ENCODE measurements at regions not wholly inside any gene's neighbourhood (a gene's known extent, or its start where the extent isn't known, plus 50 kb on each side); places are given as distances from the start of the nearest gene placed in this dataset.
A peak's percentile ranks its signal among the peaks of the same experiment; 100 is the strongest.
"Not testable (repeated sequence)": the region's sequence is repeated elsewhere in the genome, so short reads cannot be mapped to it uniquely, and the experiment has no call there.

GRCh38 chr5:108687595-108688200 is 60.0 kb upstream of the FER start:
- H3K27ac ChIP-seq (ENCODE audit: low read length): no peak overlapping the region
- H2AFZ ChIP-seq (ENCODE audit: low read length): 0 out of 2 replicates have a peak overlapping the region, but pooled peaks have one; percentile 1
- H3K4me1 ChIP-seq (ENCODE audit: low read length): no peaks in the 10 kb centered on the region
- H3K36me3 ChIP-seq (replicated peaks; ENCODE audit: insufficient read depth, low read length): no peaks in the 10 kb centered on the region
- H3K79me2 ChIP-seq (ENCODE audit: low read length): no peaks in the 10 kb centered on the region
- H3K9me3 ChIP-seq (replicated peaks; ENCODE audit: insufficient read depth, low read length): no peaks in the 10 kb centered on the region
- no peaks in the 10 kb centered on the region for H3K27me3 ChIP-seq (replicated peaks; ENCODE audit: insufficient read depth, low read length)
- H3K9me2 ChIP-seq (replicated peaks; ENCODE audit: insufficient read depth, low read length): no peaks in the 10 kb centered on the region
- TF ChIP-seq CTCF (IDR thresholded peaks at IDR 0.05; ENCODE audit: low read length) (no peak), EZH2 (optimal IDR thresholded peaks at IDR 0.05; ENCODE audit: low read depth, low read length) (no peak), EZH2phosphoT487 (IDR thresholded peaks at IDR 0.05; ENCODE audit: low read length) (no peak)
- no peak for DNase-seq
- H3F3A ChIP-seq (ENCODE audit: insufficient read depth, low read length): peaks cover 3% of the 10 kb centered on the region; the same call in 1 of the 2 replicates
- no peaks in the 10 kb centered on the region for H4K20me1 ChIP-seq (ENCODE audit: insufficient read depth, low read length)
- no peak overlapping the region for H3K9ac ChIP-seq (ENCODE audit: low read length)
- no peak overlapping the region for H3K4me3 ChIP-seq (ENCODE audit: low read length)
- no peak overlapping the region for H3K4me2 ChIP-seq (ENCODE audit: low read depth, low read length)

- no peaks in the 10 kb centered on the region for H3K9me2 ChIP-seq (replicated peaks; ENCODE audit: insufficient read depth, low read length)
- peaks cover 3% of the 10 kb centered on the region; the same call in 1 of the 2 replicates for H3F3A ChIP-seq (ENCODE audit: insufficient read depth, low read length)
- H3K4me3 ChIP-seq (ENCODE audit: low read length): no peak overlapping the region
- H3K9me3 ChIP-seq (replicated peaks; ENCODE audit: insufficient read depth, low read length): no peaks in the 10 kb centered on the region
- no peaks in the 10 kb centered on the region for H4K20me1 ChIP-seq (ENCODE audit: insufficient read depth, low read length)
- H3K9ac ChIP-seq (ENCODE audit: low read length): no peak overlapping the region
- H3K79me2 ChIP-seq (ENCODE audit: low read length): no peaks in the 10 kb centered on the region
- no peak for DNase-seq
- TF ChIP-seq EZH2 (optimal IDR thresholded peaks at IDR 0.05; ENCODE audit: low read depth, low read length): no peak
- TF ChIP-seq CTCF (IDR thresholded peaks at IDR 0.05; ENCODE audit: low read length): no peak
- TF ChIP-seq EZH2phosphoT487 (IDR thresholded peaks at IDR 0.05; ENCODE audit: low read length): no peak
- H2AFZ ChIP-seq (ENCODE audit: low read length): no peak overlapping the region
- no peak overlapping the region for H3K27ac ChIP-seq (ENCODE audit: low read length)
- H3K4me1 ChIP-seq (ENCODE audit: low read length): peaks cover 6% of the 10 kb centered on the region
- no peak overlapping the region for H3K4me2 ChIP-seq (ENCODE audit: low read depth, low read length)
- no peaks in the 10 kb centered on the region for H3K36me3 ChIP-seq (replicated peaks; ENCODE audit: insufficient read depth, low read length)
- no peaks in the 10 kb centered on the region for H3K27me3 ChIP-seq (replicated peaks; ENCODE audit: insufficient read depth, low read length)
Measured at GRCh38 chr5:108686676-108687075, 61.0 kb upstream of the FER start.

GRCh38 chr5:108685448-108686216 is 62.1 kb upstream of the FER start:
- not testable (repeated sequence) for DNase-seq

More at GRCh38 chr5:108685448-108686216, 62.1 kb upstream of the FER start:
- not testable (repeated sequence) for H3K36me3 ChIP-seq (replicated peaks; ENCODE audit: insufficient read depth, low read length); H3K9ac ChIP-seq (ENCODE audit: low read length); H2AFZ ChIP-seq (ENCODE audit: low read length); H3K4me3 ChIP-seq (ENCODE audit: low read length); H3K27me3 ChIP-seq (replicated peaks; ENCODE audit: insufficient read depth, low read length); H3K79me2 ChIP-seq (ENCODE audit: low read length); H3K9me3 ChIP-seq (replicated peaks; ENCODE audit: insufficient read depth, low read length); H3K9me2 ChIP-seq (replicated peaks; ENCODE audit: insufficient read depth, low read length); H3K4me2 ChIP-seq (ENCODE audit: low read depth, low read length); H4K20me1 ChIP-seq (ENCODE audit: insufficient read depth, low read length); H3K27ac ChIP-seq (ENCODE audit: low read length)
- H3F3A ChIP-seq (ENCODE audit: insufficient read depth, low read length): peaks cover 12% of the 10 kb centered on the region
- H3K4me1 ChIP-seq (ENCODE audit: low read length): peaks cover 12% of the 10 kb centered on the region
